Caco-2 (cell line): ENCODE measurements at regions not wholly inside any gene's neighbourhood (a gene's known extent, or its start where the extent isn't known, plus 50 kb on each side); places are given as distances from the start of the nearest gene placed in this dataset.

ENCODE experiments used
- BruUV-seq: library from RNA; stranded (reverse); fragments of 400-500 nt; replicated peaks from 2 replicates; lab custom pipeline; 2021; lab: Mats Ljungman, UMichigan
- CTCF ChIA-PET: fragments of 300-600 bp; sonication (Branson Sonifier 250); formaldehyde crosslinking; loops from one replicate; lab custom pipeline; 2022; ENCODE audit warnings: antibody characterized with exemption; lab: Charles Lee
- POLR2A ChIA-PET: fragments of 300-600 bp; sonication (Branson Sonifier 250); formaldehyde crosslinking; loops from one replicate; lab custom pipeline; 2022; ENCODE audit warnings: antibody characterized with exemption; lab: Charles Lee
- DNase-seq, 2 experiments: peaks; one replicate each; pipeline versions ENCODE4 v3.0.0 to v3.0.0-alpha.2; 2020 to 2022
- H3K27me3 ChIP-seq: replicated peaks from 2 replicates; pipeline ENCODE4 v1.6.0; 2011; ENCODE audit warnings: low read length; ENCODE audit not compliant: control insufficient read depth, insufficient read depth
- H3K36me3 ChIP-seq: 2 replicates; pipeline ENCODE4 v1.5.1; 2011; ENCODE audit warnings: low read length; ENCODE audit not compliant: control insufficient read depth, insufficient read depth
- H3K4me1 ChIP-seq: fragments of 250-450 bp; sonication (Bioruptor Pico); 2 replicates; pipeline ENCODE4 v1.5.1; 2020; ENCODE audit warnings: mild to moderate bottlenecking
- H3K4me3 ChIP-seq: 2 replicates; pipeline ENCODE4 v1.5.1; 2011; ENCODE audit warnings: low read depth, mild to moderate bottlenecking, control low read depth, low read length
- H3K9me3 ChIP-seq: fragments of 250-450 bp; sonication (Bioruptor Pico); 2 replicates; pipeline ENCODE4 v1.5.1; 2020; ENCODE audit warnings: mild to moderate bottlenecking, moderate library complexity
- H3K27ac Mint-ChIP-seq: one replicate; pipeline ENCODE4 v1.8.0; 2022; ENCODE audit warnings: mixed read lengths; ENCODE audit not compliant: unreplicated experiment
- H3K27me3 Mint-ChIP-seq: one replicate; pipeline ENCODE4 v1.8.0; 2022; ENCODE audit warnings: mixed read lengths; ENCODE audit not compliant: insufficient read depth, unreplicated experiment
- H3K36me3 Mint-ChIP-seq: one replicate; pipeline ENCODE4 v1.8.0; 2022; ENCODE audit warnings: mild to moderate bottlenecking, mixed read lengths; ENCODE audit not compliant: insufficient read depth, unreplicated experiment
- H3K4me1 Mint-ChIP-seq: one replicate; pipeline ENCODE4 v1.8.0; 2022; ENCODE audit warnings: low read depth, mixed read lengths; ENCODE audit not compliant: unreplicated experiment
- H3K4me3 Mint-ChIP-seq: one replicate; pipeline ENCODE4 v1.8.0; 2022; ENCODE audit warnings: mild to moderate bottlenecking, moderate library complexity, mixed read lengths; ENCODE audit not compliant: unreplicated experiment
- H3K9me3 Mint-ChIP-seq: one replicate; pipeline ENCODE4 v1.8.0; 2022; ENCODE audit warnings: mixed read lengths; ENCODE audit not compliant: unreplicated experiment
- intact Hi-C: fragments of 100-400 bp; cut with micrococcal nuclease; formaldehyde crosslinking; loops from one replicate; pipeline ENCODE4 v1.10.0; 2022; ENCODE audit not compliant: unreplicated experiment
- TF ChIP-seq, protein P1 (sequence below), 2 experiments: fragments of 200-600 bp in 1 of 2; IDR thresholded peaks; 1 replicate in 1 of 2; 2 replicates in 1 of 2; pipeline versions ENCODE4 v1.5.1 to v1.8.0; 2011 to 2022; ENCODE audit warnings: antibody characterized with exemption in 1 of 2, control low read depth in 1 of 2, inconsistent platforms in 1 of 2, low read depth in 1 of 2, low read length in 1 of 2, mild to moderate bottlenecking in 1 of 2, moderate library complexity in 1 of 2; ENCODE audit not compliant: insufficient read depth in 1 of 2, severe bottlenecking in 1 of 2, unreplicated experiment in 1 of 2

GRCh38 chr9:84447305-84447704, 106.7 kb upstream of the SLC28A3 start:
- no peak overlapping the region for H3K4me3 Mint-ChIP-seq
- ChIA-PET CTCF (no interaction called here), POLR2A (no interaction called here)
- no peaks in the 10 kb centered on the region for H3K36me3 Mint-ChIP-seq
- intact Hi-C loops: no loop called here
- Histone ChIP-seq H3K4me3 (no peak overlapping the region), H3K4me1 (no peaks in the 10 kb centered on the region), H3K27me3 (no peaks in the 10 kb centered on the region), H3K36me3 (no peaks in the 10 kb centered on the region), H3K9me3 (no peaks in the 10 kb centered on the region)
- TF ChIP-seq, protein P1, sequence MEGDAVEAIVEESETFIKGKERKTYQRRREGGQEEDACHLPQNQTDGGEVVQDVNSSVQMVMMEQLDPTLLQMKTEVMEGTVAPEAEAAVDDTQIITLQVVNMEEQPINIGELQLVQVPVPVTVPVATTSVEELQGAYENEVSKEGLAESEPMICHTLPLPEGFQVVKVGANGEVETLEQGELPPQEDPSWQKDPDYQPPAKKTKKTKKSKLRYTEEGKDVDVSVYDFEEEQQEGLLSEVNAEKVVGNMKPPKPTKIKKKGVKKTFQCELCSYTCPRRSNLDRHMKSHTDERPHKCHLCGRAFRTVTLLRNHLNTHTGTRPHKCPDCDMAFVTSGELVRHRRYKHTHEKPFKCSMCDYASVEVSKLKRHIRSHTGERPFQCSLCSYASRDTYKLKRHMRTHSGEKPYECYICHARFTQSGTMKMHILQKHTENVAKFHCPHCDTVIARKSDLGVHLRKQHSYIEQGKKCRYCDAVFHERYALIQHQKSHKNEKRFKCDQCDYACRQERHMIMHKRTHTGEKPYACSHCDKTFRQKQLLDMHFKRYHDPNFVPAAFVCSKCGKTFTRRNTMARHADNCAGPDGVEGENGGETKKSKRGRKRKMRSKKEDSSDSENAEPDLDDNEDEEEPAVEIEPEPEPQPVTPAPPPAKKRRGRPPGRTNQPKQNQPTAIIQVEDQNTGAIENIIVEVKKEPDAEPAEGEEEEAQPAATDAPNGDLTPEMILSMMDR (IDR thresholded peaks at IDR 0.05; ENCODE audit: insufficient read depth in 1 of 2, low read depth in 1 of 2, low read length in 1 of 2, severe bottlenecking in 1 of 2, unreplicated experiment in 1 of 2): no peak
- no TSS peak for BruUV-seq
- H3K9me3 Mint-ChIP-seq: no peaks in the 10 kb centered on the region
- H3K27me3 Mint-ChIP-seq: peaks cover 4% of the 10 kb centered on the region
- H3K4me1 Mint-ChIP-seq: no peaks in the 10 kb centered on the region
- DNase-seq: no peak
- no peak overlapping the region for H3K27ac Mint-ChIP-seq

DNA sequence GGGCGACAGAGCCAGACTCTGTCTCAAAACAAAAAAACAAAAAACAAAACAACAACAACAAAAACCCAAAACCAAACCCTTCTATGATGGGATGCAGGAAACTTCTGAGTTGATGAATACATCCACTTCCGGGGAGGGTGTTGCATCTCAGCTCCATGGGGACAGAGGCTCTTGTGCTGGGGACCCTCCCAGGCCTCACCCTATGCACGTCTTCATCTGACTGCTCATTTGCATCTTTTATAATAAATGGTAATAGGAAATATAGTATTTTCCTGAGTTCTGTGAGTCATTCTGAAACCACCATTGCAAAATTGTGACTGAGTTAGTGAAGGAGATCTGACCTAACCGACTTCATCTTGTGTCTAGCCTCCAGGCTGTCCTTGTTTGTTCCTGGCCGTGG, 109.5 kb upstream of the SLC28A3 start:
- Histone ChIP-seq H3K27me3 (no peaks in the 10 kb centered on the region), H3K9me3 (no peaks in the 10 kb centered on the region), H3K4me1 (no peaks in the 10 kb centered on the region), H3K4me3 (no peak overlapping the region), H3K36me3 (no peaks in the 10 kb centered on the region)
- Mint-ChIP-seq H3K9me3 (no peaks in the 10 kb centered on the region), H3K27me3 (peaks cover 7% of the 10 kb centered on the region), H3K27ac (no peak overlapping the region), H3K4me3 (no peak overlapping the region), H3K36me3 (no peaks in the 10 kb centered on the region), H3K4me1 (no peaks in the 10 kb centered on the region)
- ChIA-PET CTCF (no interaction called here), POLR2A (no interaction called here)
- intact Hi-C loops: no loop called here
- BruUV-seq: no TSS peak
- DNase-seq: no peak
- TF ChIP-seq, protein P1 (IDR thresholded peaks at IDR 0.05; ENCODE audit: insufficient read depth in 1 of 2, low read depth in 1 of 2, low read length in 1 of 2, severe bottlenecking in 1 of 2, unreplicated experiment in 1 of 2): no peak

DNA sequence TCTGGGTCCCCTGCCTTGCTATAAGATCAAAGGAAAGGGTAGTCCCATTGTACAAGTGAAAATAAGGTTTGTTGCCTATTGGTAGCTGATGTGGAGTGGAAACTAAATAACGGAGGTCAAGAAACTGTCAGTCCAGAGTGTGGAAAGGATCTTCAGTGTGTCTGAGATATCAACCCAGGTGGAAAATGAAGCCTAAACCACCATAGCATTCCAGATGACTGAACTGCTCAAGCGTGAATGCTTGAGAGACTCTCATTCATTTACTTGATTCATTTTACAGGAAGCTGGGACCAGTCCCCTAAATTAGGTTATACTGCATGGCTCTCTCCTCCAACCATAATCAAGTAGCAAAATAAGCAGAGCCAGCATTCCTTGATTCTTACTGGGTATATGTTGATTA, 116.0 kb upstream of the SLC28A3 start:
- no TSS peak for BruUV-seq
- intact Hi-C loops: no loop called here
- Mint-ChIP-seq H3K36me3 (no peaks in the 10 kb centered on the region), H3K4me3 (no peak overlapping the region), H3K27ac (no peak overlapping the region), H3K27me3 (peaks cover 6% of the 10 kb centered on the region), H3K9me3 (no peaks in the 10 kb centered on the region), H3K4me1 (no peaks in the 10 kb centered on the region)
- TF ChIP-seq, protein P1 (IDR thresholded peaks at IDR 0.05; ENCODE audit: insufficient read depth in 1 of 2, low read depth in 1 of 2, low read length in 1 of 2, severe bottlenecking in 1 of 2, unreplicated experiment in 1 of 2): no peak
- no peaks in the 10 kb centered on the region for H3K4me1 ChIP-seq
- no peak for DNase-seq
- ChIA-PET POLR2A (no interaction called here), CTCF (no interaction called here)
- H3K36me3 ChIP-seq: no peaks in the 10 kb centered on the region
- no peak overlapping the region for H3K4me3 ChIP-seq
- H3K9me3 ChIP-seq: no peaks in the 10 kb centered on the region
- no peaks in the 10 kb centered on the region for H3K27me3 ChIP-seq
